ENCODE measurements at regions not wholly inside any gene's neighbourhood (a gene's known extent, or its start where the extent isn't known, plus 50 kb on each side); places are given as distances from the start of the nearest gene placed in this dataset.

DNA sequence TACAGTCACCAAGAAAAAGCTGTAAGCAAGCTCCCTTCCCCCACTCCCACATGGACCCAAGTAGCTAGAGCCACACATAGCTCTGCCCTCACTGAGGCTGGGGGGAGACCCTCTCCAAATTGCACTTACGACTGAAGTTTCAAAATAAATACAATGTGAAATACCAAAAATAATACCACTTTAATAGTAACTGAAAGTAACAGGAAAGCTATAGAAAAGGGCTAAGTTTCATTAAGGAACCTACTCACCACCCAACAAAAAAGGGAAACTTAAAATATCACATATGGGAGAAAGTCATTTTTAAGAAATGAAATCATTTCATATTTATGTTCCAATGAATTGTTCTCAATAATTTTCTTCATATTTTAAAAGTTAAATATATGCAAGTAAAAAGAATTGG lies 130.4 kb upstream of the UBE2E2 start:
- TF ChIP-seq EZH2 (IDR thresholded peaks at IDR 0.05; ENCODE audit: low read length, unreplicated experiment), result no peak
- TF ChIP-seq, protein P1, sequence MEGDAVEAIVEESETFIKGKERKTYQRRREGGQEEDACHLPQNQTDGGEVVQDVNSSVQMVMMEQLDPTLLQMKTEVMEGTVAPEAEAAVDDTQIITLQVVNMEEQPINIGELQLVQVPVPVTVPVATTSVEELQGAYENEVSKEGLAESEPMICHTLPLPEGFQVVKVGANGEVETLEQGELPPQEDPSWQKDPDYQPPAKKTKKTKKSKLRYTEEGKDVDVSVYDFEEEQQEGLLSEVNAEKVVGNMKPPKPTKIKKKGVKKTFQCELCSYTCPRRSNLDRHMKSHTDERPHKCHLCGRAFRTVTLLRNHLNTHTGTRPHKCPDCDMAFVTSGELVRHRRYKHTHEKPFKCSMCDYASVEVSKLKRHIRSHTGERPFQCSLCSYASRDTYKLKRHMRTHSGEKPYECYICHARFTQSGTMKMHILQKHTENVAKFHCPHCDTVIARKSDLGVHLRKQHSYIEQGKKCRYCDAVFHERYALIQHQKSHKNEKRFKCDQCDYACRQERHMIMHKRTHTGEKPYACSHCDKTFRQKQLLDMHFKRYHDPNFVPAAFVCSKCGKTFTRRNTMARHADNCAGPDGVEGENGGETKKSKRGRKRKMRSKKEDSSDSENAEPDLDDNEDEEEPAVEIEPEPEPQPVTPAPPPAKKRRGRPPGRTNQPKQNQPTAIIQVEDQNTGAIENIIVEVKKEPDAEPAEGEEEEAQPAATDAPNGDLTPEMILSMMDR (conservative IDR thresholded peaks at IDR 0.05; ENCODE audit: low read depth, low read length), result no peak
